ENCODE measurements at regions not wholly inside any gene's neighbourhood (a gene's known extent, or its start where the extent isn't known, plus 50 kb on each side); places are given as distances from the start of the nearest gene placed in this dataset.

- intact Hi-C loops (cut with micrococcal nuclease), result no loop called here
- Histone ChIP-seq H3K27me3 (ENCODE audit: control insufficient read depth in 2 of 2, insufficient read depth in 2 of 2, low read length in 2 of 2) (no peaks in the 10 kb centered on the region), H3K79me2 (ENCODE audit: control insufficient read depth, insufficient read depth, low read length) (no peaks in the 10 kb centered on the region), H3K4me1 (replicated peaks in 1 of 2; ENCODE audit: control insufficient read depth in 2 of 2, insufficient read depth in 2 of 2, low read length in 2 of 2) (no peaks in the 10 kb centered on the region), H3K9me1 (ENCODE audit: control insufficient read depth, insufficient read depth, low read length) (no peaks in the 10 kb centered on the region), H3K4me3 (no peak overlapping the region), H3K9ac (ENCODE audit: insufficient read depth in 1 of 2, low read depth in 2 of 2, low read length in 2 of 2) (no peak overlapping the region), H2AFZ (ENCODE audit: low read depth, low read length) (no peak overlapping the region), H4K20me1 (replicated peaks; ENCODE audit: control insufficient read depth, insufficient read depth, low read length) (no peaks in the 10 kb centered on the region), H3K9me3 (replicated peaks; ENCODE audit: control insufficient read depth, insufficient read depth, low read depth, low read length) (no peaks in the 10 kb centered on the region), H3K4me2 (ENCODE audit: insufficient read depth, low read length) (no peak overlapping the region), H3K36me3 (ENCODE audit: control insufficient read depth, insufficient read depth, low read length) (no peaks in the 10 kb centered on the region), H3K27ac (ENCODE audit: extremely low read depth, low read depth, low read length) (no peak overlapping the region)
- 2% methylated on average over 24 of the region's 24 CpGs for whole genome bisulfite sequencing (ENCODE audit: insufficient coverage, low coverage, missing lambda C conversion rate)
- ChIA-PET POLR2A (interaction anchor here (0.6 to 0.8 kb wide), 2 partner anchors 474 to 1449 kb away, joined by 3 to 5 read pairs; no protein-coding TSS in a partner anchor), CTCF (ENCODE audit: low intra/inter-chr PET ratio) (no interaction called here)
- in situ Hi-C loops (cut with MboI), result no loop called here
- no peak for TF ChIP-seq TOE1 (IDR thresholded peaks at IDR 0.05; ENCODE audit: borderline replicate concordance)
- TF ChIP-seq TOE1 (CRISPR knock-in tag; IDR thresholded peaks at IDR 0.05; ENCODE audit: borderline replicate concordance, low read depth), result no peak
- no peak for TF ChIP-seq NR2C2 (CRISPR knock-in tag; IDR thresholded peaks at IDR 0.05)
- peak; percentile 34; the same call in 1 of the 2 replicates for TF ChIP-seq NR2C2 (tag; IDR thresholded peaks at IDR 0.05)
- TF ChIP-seq, protein P1, sequence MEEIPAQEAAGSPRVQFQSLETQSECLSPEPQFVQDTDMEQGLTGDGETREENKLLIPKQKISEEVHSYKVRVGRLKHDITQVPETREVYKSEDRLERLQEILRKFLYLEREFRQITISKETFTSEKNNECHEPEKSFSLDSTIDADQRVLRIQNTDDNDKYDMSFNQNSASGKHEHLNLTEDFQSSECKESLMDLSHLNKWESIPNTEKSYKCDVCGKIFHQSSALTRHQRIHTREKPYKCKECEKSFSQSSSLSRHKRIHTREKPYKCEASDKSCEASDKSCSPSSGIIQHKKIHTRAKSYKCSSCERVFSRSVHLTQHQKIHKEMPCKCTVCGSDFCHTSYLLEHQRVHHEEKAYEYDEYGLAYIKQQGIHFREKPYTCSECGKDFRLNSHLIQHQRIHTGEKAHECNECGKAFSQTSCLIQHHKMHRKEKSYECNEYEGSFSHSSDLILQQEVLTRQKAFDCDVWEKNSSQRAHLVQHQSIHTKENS (CRISPR knock-in tag; IDR thresholded peaks at IDR 0.05), result no peak
- TF ChIP-seq SMARCB1 (IDR thresholded peaks at IDR 0.05; ENCODE audit: insufficient read length, low read depth), result no peak
- TF ChIP-seq RBFOX2 (IDR thresholded peaks at IDR 0.05; ENCODE audit: low read depth, low read length), result peak; percentile 35; the same call in 1 of the 2 replicates
- TF ChIP-seq PPARD (CRISPR knock-in tag; IDR thresholded peaks at IDR 0.05), result no peak
- no TSS peak for BruUV-seq (replicated peaks)
- DNase-seq (ENCODE audit: extremely low read depth in 1 of 4, low spot score in 3 of 4), result no peak
- peak; percentile 37; the same call in 2 of the 3 replicates for ATAC-seq
- no peak for FAIRE-seq
Observed at GRCh38 chr2:7599462-7600258, 682.4 kb downstream of the RNF144A start.

Data from K562 (cell line).